ENCODE measurements at regions not wholly inside any gene's neighbourhood (a gene's known extent, or its start where the extent isn't known, plus 50 kb on each side); places are given as distances from the start of the nearest gene placed in this dataset.
"Not testable (repeated sequence)": the region's sequence is repeated elsewhere in the genome, so short reads cannot be mapped to it uniquely, and the experiment has no call there.

DNA sequence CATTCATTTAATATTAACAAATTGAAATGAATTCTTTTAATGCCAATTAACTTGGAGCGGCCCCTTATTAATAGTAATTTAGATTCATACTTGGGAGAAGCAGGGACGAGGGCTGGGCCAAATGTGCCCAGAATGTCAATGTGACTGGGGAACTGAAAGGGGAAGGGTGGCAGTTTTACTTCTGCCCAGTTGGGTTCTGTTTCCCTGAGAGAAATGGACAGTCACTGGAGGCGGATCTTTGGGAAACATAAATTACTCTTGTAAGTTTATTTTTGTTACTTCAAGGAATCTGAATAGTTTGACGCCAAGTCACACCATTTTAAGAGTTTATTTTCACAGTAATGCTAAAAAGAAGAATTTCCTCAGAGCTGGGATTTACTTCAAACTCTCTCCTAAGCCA lies 432.1 kb downstream of the CNTNAP3B start:
- H3K27me3 ChIP-seq; H3K27ac ChIP-seq; H3K36me3 ChIP-seq; H3K4me3 ChIP-seq; DNase-seq; ATAC-seq; H3K4me1 ChIP-seq; intact Hi-C loops (cut with DNase I); H3K9me3 ChIP-seq: not testable (repeated sequence)

DNA sequence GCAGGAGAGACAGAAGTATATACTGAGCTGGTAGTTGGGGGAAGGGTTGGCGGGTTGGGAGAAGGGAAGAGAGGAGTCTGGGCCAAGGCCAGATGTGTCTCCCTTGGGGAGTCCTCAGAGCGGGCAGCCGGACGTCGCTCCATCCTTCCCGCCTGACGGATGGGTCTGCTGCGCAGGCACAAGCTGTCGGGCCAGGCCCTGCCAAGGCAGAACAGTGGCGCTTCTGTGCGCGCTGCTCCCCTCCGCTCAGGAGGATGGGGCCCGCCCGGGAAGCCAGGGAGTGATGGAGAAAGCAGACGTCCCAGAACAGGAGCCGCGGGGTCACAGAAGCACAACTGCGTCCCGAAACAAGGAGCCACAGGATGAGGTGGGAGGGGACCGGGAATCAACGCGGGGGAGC lies 449.9 kb downstream of the CNTNAP3B start:
- H3K27me3 ChIP-seq; H3K27ac ChIP-seq; H3K36me3 ChIP-seq; H3K4me1 ChIP-seq; H3K9me3 ChIP-seq; DNase-seq; H3K4me3 ChIP-seq; ATAC-seq; intact Hi-C loops (cut with DNase I): not testable (repeated sequence)

DNA sequence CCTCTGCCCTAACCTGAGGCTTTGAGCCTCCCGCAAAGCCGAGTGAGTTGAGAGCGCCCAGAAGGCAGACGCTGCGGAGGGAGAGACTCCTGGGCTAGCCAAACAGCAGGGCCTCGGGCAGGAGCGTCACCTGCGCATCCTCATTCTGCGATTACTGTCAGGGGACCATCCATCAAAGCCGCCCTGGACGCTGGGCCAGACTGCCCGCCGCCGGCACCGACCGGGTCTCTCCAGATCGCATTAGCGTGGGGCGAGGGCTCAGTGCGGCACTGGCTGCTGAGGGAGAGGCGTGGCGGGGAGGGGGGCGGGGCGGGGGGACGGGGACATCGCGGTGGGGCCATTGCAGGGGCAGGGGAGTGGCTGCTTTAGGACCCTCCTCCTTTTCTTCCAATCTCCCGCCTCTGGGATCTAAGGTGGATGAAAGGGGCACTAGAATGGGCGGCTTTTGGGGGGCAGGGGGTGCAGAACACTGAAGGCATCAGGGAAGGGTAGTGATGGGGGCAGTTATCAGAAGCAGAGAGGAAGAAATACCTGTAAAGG lies 465.7 kb downstream of the CNTNAP3B start:
- intact Hi-C loops (cut with DNase I); H3K36me3 ChIP-seq; ATAC-seq; DNase-seq; H3K27ac ChIP-seq; H3K4me1 ChIP-seq; H3K9me3 ChIP-seq; H3K4me3 ChIP-seq; H3K27me3 ChIP-seq: not testable (repeated sequence)

DNA sequence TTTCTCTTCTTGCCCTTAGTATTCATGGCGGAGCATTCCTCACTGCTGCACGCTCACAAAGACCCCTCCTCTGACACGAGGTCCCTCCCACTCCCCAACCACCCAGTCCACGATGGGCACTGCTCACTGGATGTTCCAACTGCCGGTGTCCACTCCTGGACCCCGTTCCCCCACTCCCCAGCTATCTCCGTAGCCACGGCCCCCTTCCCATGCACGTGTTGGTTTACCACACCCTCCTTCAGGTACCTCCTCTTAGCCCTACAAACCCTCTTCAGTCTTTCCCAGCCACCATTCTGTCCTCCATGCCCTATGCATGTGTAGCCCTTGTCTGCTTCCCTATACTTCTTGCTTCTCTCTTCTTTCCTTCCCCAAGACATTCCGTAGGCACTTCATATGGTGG lies 469.6 kb upstream of the ZNG1F start:
- H3K27ac ChIP-seq; DNase-seq; intact Hi-C loops (cut with DNase I); H3K36me3 ChIP-seq; H3K4me1 ChIP-seq; ATAC-seq; H3K4me3 ChIP-seq; H3K9me3 ChIP-seq; H3K27me3 ChIP-seq: not testable (repeated sequence)

DNA sequence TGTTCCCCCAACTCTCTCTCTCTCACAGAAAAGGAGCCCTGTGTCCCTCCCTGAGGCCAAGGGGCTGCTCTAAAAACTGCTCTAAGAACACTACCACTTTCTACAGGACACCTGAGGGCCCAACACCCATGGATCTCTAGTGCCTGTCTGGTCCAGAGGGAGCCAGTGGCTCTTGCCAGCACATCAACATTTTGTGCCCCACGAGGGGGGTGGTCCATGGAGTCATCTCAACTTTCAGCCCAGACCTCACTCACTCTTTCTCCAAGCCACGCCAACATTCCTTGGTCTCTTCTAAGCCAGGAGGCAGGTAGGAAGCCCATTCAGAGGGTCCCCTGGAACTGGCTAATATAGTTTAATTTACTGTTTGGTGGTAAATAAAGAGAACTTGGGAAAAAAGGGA lies 469.0 kb upstream of the ZNG1F start:
- H3K9me3 ChIP-seq; H3K4me1 ChIP-seq; DNase-seq; H3K4me3 ChIP-seq; H3K27ac ChIP-seq; intact Hi-C loops (cut with DNase I); H3K36me3 ChIP-seq; ATAC-seq; H3K27me3 ChIP-seq: not testable (repeated sequence)

DNA sequence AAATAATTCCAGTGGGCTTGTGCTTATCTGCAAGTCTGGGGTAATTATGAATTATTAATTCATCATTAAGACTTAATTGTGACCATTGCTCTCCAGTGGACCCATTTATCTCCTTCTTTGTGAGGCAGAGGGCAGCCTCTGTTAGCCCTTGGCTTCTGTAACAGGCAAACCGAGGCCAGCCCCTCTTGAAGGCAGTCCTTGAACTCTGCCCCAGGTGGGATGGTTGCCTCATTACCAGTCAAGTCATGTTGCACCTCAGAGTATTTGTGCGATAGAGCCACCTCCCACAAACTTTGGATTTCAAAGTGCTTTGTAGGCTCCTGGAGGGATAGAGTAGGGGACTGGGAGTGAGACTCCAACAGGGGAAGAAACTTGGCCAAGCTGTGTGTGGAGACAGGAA lies 468.0 kb upstream of the ZNG1F start:
- H3K4me1 ChIP-seq; H3K4me3 ChIP-seq; DNase-seq; H3K36me3 ChIP-seq; H3K27ac ChIP-seq; H3K9me3 ChIP-seq; ATAC-seq; intact Hi-C loops (cut with DNase I); H3K27me3 ChIP-seq: not testable (repeated sequence)

DNA sequence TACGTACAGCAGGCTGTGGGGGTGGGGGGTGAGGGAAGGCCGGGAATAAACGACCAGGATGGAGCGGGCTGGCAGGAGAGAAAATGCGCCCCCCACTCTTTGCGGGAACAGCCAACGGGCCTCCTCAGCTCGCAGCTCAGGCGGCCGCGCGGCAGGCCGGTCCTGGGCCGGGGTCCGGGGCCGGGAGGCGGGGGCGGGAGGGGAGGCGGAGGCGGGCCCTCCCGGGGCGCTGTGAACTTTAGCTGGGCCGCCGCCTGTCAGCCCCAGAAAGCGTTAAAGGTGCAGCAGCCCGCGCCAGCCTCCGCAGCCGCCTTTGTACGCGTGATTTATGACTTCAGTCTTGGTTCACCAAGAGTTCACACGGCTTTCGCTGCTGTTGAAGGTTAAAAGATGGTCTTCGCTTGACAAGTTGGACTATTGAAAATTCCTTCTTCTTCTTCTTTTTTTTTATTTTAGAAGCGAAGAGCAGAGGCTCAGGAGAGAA lies 466.0 kb upstream of the ZNG1F start:
- H3K27ac ChIP-seq; H3K9me3 ChIP-seq; H3K4me3 ChIP-seq; ATAC-seq; DNase-seq; intact Hi-C loops (cut with DNase I); H3K36me3 ChIP-seq; H3K4me1 ChIP-seq; H3K27me3 ChIP-seq: not testable (repeated sequence)

DNA sequence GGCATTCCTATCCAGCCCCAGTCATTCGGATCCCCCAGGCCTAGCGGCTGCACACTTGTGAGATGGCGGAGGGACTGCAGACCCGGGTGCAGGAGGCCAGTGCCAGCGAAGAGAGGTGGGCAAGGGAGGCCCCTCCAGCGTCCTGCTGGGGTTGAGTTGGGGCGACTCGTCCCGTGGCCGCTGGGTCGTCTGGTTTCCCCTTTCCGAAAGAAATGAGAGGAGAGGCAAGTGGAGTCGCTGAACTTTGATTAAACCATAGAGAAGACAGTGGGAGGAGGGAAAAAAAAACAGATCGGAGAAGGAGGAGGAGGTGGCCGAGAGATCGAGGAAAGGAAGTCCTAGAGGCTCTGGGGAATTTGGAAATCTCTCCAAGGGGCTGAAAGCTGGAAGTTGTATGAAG lies 465.2 kb upstream of the ZNG1F start:
- H3K9me3 ChIP-seq; H3K4me3 ChIP-seq; DNase-seq; H3K36me3 ChIP-seq; H3K27me3 ChIP-seq; H3K27ac ChIP-seq; ATAC-seq; H3K4me1 ChIP-seq; intact Hi-C loops (cut with DNase I): not testable (repeated sequence)

DNA sequence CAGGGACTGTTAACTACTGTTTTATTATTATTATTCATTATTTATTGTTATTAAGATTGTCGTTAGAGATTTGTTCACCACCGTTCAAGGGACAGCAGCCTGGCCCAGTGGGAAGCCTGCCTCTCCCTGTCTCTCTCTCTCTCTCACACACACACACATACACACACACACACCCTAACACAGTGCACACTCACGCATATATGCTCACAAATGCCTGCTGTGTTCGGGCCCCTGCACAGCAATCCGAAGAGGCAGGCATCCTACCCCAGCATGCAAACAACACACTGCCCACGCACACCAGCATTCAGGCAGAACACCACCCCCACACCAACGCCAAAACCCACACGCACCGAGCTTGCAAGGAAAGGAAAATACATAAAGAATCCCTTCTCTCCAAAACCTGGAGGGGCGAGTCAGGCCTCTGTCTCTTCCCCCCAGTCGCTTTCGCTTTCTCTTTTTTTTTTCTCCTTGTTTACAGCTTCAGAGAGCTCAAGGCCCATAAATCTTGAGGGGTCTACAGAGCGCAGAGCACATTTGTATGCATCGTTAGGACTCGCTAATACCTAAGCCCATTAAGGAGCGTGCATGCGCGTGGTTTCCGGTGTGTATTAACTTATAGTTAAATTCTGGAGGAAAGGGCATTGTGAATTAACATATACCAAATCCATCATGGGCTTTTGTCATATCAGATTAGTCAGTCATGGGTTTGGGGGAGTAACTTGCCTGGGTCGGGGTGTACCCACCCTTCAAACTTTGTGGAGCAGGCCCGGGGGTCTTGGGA lies 464.6 kb upstream of the ZNG1F start:
- DNase-seq; H3K4me1 ChIP-seq; intact Hi-C loops (cut with DNase I); H3K36me3 ChIP-seq; ATAC-seq; H3K27me3 ChIP-seq; H3K4me3 ChIP-seq; H3K27ac ChIP-seq; H3K9me3 ChIP-seq: not testable (repeated sequence)

DNA sequence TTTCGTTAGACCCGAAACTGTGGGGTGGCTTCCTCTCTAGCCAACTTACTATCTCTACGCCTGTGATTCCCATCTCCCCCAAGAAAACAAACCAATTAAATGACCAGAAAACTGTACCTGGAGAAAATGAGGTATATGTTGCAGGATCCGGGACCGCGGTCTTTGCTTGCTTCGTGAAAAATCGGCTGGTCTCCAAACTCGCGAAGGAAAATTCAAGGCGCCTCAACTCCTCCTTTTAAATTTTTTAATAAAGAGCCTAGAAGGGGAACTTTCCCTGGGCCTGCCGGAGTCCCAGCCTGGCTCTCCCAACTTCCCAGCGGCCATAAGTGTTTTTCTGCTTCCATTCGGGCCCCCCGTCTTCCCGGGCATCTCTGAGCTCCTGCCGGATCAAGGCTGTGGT lies 463.7 kb upstream of the ZNG1F start:
- H3K4me3 ChIP-seq; ATAC-seq; H3K9me3 ChIP-seq; H3K4me1 ChIP-seq; DNase-seq; H3K27me3 ChIP-seq; intact Hi-C loops (cut with DNase I); H3K27ac ChIP-seq; H3K36me3 ChIP-seq: not testable (repeated sequence)

DNA sequence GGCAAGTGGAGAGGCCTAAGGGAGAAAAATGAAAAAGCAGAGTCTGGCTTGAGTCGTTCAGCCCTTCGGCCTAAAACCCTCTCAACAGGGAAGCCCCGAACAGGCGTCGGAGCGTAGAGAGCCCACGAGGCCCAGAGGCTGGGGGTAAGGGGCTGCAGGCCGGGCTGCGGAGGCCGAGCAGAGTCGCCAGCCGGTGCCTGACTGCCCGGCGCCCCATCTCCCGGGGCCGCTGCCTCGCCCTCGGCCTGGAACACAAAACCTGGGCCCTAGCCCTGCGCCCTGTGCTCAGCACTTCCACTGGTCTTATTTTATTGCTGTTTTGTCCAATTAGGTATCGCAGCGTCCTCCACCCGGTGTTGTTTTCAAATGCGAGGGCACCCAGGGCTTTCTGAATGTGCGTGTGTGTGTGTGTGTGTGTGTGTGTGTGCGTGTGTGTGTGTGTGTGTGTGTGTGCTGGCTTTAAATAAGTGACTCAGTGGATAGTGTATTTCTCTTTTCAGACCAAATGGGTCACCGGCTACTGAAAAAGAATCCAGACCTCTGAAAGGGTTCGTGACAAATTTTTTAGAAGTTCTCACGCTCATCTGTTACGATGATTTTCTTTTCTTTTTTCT lies 463.1 kb upstream of the ZNG1F start:
- H3K4me1 ChIP-seq; DNase-seq; H3K36me3 ChIP-seq; ATAC-seq; H3K9me3 ChIP-seq; H3K4me3 ChIP-seq; intact Hi-C loops (cut with DNase I); H3K27me3 ChIP-seq; H3K27ac ChIP-seq: not testable (repeated sequence)

DNA sequence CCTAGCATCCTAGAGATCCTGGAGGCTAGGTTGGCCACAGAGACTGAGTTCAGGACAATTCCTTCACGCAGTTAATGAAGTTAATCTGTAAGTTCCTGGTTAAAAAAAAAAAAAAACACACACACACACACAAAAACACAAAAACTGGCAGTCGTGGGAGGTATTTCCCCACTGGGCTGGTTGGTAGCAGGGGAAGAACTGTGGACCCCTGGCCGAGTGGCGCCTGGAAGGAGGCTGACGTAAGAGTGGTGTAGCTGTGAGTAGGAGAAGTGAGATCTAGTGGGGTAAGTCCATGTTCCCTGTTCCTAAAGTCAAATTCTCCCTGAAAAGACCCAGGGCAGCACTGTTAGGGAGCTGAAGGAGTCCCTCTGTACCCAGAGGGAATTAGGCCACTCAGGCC lies 461.0 kb upstream of the ZNG1F start:
- H3K36me3 ChIP-seq; H3K4me3 ChIP-seq; DNase-seq; intact Hi-C loops (cut with DNase I); H3K9me3 ChIP-seq; H3K27ac ChIP-seq; ATAC-seq; H3K27me3 ChIP-seq; H3K4me1 ChIP-seq: not testable (repeated sequence)

DNA sequence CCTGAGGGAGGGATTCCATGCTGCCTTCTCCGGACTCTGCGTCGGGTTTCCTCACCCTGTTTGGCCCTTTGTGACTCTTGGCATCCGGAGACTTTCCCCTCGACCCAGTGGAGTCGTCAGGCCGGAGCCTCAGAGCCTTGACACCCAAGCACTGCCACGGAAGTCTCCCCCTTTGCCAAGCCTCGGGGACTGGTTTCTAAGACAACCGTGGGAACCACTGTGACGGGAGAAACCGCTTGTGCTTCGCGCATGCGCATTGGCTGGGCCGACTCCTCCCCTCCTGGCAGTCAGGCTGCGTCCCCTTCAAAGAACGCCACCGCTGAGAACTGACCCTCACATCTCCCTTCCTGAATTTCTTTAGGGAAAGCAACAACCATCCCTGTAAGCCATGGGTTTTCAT lies 459.4 kb upstream of the ZNG1F start:
- DNase-seq, ATAC-seq: not testable (repeated sequence)

DNA sequence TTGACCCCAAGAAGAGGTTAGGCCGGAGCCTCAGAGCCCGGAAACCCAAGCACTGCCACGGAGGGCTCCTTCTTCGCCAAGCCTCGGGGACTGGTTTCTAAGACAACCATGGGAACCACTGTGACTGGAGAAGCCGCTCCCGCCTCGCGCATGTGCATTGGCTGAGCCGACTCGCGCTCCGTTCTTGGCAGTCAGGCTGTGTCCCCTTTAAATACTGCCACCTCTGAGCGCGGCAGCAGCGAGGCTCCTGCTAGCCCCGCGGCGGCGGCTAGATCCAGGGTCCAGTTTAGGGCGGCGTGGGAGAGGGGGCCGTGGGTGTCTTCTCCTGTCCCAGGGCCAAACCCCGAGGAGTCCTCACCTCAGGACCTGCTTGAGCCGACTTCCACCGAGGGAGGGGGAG lies 457.1 kb upstream of the ZNG1F start:
- H3K27me3 ChIP-seq; ATAC-seq; H3K4me1 ChIP-seq; intact Hi-C loops (cut with DNase I); H3K9me3 ChIP-seq; H3K36me3 ChIP-seq; H3K27ac ChIP-seq; H3K4me3 ChIP-seq; DNase-seq: not testable (repeated sequence)

More for the DNA sequence above, 459.4 kb upstream of the ZNG1F start:
- H3K4me1 ChIP-seq; H3K27ac ChIP-seq; H3K4me3 ChIP-seq; H3K9me3 ChIP-seq; H3K36me3 ChIP-seq; intact Hi-C loops (cut with DNase I); H3K27me3 ChIP-seq: not testable (repeated sequence)
